SK-N-SH (cell line): ENCODE measurements at regions not wholly inside any gene's neighbourhood (a gene's known extent, or its start where the extent isn't known, plus 50 kb on each side); places are given as distances from the start of the nearest gene placed in this dataset.

ENCODE experiments used
- CTCF ChIA-PET: fragments of 300-600, 350-600 bp; formaldehyde crosslinking; extraction: SDS; loops from one replicate; lab custom pipeline; 2021; lab: Yijun Ruan, JAX
- POLR2A ChIA-PET: fragments of 350-600 bp; sonication (Branson Sonifier 250); formaldehyde crosslinking; extraction: SDS; loops from one replicate; lab custom pipeline; 2020; ENCODE audit warnings: antibody characterized with exemption, inconsistent platforms; lab: Yijun Ruan, JAX
- DNase-seq: peaks from one replicate; pipeline ENCODE4 v3.0.0; 2012
- H2AFZ ChIP-seq: fragments of 200-600 bp; sonication (generic); 2 replicates; pipeline ENCODE4 v1.8.1; 2016; ENCODE audit warnings: antibody characterized with exemption, mild to moderate bottlenecking, low read depth
- H3F3A ChIP-seq: fragments of 200-600 bp; sonication (generic); replicated peaks from 2 replicates; pipeline ENCODE3; 2016; ENCODE audit warnings: antibody characterized with exemption, mild to moderate bottlenecking; ENCODE audit not compliant: insufficient read depth
- H3K27ac ChIP-seq, 2 experiments: fragments of 200-500 bp in 1 of 2; fragments of 200-600 bp in 1 of 2; sonication (Bioruptor generic) in 1 of 2; sonication (generic), shearing (Covaris generic) in 1 of 2; 2 replicates each; pipeline versions ENCODE4 v1.5.1 to v1.6.1; 2014 to 2016; ENCODE audit warnings: low read depth in 2 of 2, inconsistent platforms in 1 of 2, low read length in 1 of 2, mild to moderate bottlenecking in 1 of 2, mixed read lengths in 1 of 2
- H3K27me3 ChIP-seq: fragments of 200-600 bp; sonication (generic), shearing (Covaris generic); 2 replicates; pipeline ENCODE4 v1.6.1; 2016; ENCODE audit warnings: mixed run types; ENCODE audit not compliant: insufficient read depth
- H3K36me3 ChIP-seq, 2 experiments: fragments of 200-500 bp in 1 of 2; fragments of 200-600 bp in 1 of 2; sonication (Bioruptor generic) in 1 of 2; sonication (generic) in 1 of 2; replicated peaks in 1 of 2; 2 replicates each; pipeline versions ENCODE3 to v1.5.1; 2014 to 2016; ENCODE audit warnings: low read length in 1 of 2, mild to moderate bottlenecking in 1 of 2; ENCODE audit not compliant: insufficient read depth in 2 of 2, control insufficient read depth in 1 of 2
- H3K4me1 ChIP-seq, 2 experiments: fragments of 200-500 bp in 1 of 2; fragments of 200-600 bp in 1 of 2; sonication (Bioruptor generic) in 1 of 2; sonication (generic), shearing (Covaris generic) in 1 of 2; 2 replicates each; pipeline versions ENCODE4 v1.5.1 to v1.6.1; 2014 to 2016; ENCODE audit warnings: low read depth in 1 of 2, low read length in 1 of 2, mixed run types in 1 of 2; ENCODE audit not compliant: insufficient read depth in 2 of 2, control insufficient read depth in 1 of 2
- H3K4me2 ChIP-seq: fragments of 200-600 bp; sonication (generic), shearing (Covaris generic); 2 replicates; pipeline ENCODE4 v1.6.1; 2017; ENCODE audit warnings: mixed run types
- H3K4me3 ChIP-seq, 2 experiments: fragments of 200-500 bp in 1 of 2; fragments of 200-600 bp in 1 of 2; sonication (Bioruptor generic) in 1 of 2; sonication (generic), shearing (Covaris generic) in 1 of 2; 2 replicates each; pipeline versions ENCODE4 v1.5.1 to v1.8.1; 2014 to 2016; ENCODE audit warnings: low read depth in 2 of 2, inconsistent platforms in 1 of 2, low read length in 1 of 2, mild to moderate bottlenecking in 1 of 2, mixed read lengths in 1 of 2, moderate library complexity in 1 of 2
- H3K79me2 ChIP-seq: fragments of 200-600 bp; sonication (generic); 2 replicates; pipeline ENCODE4 v1.8.1; 2017; ENCODE audit warnings: mild to moderate bottlenecking; ENCODE audit not compliant: insufficient read depth
- H3K9ac ChIP-seq: fragments of 200-600 bp; sonication (generic); 2 replicates; pipeline ENCODE4 v1.6.1; 2017; ENCODE audit warnings: mixed run types
- H3K9me2 ChIP-seq: fragments of 200-600 bp; sonication (generic); 2 replicates; pipeline ENCODE4 v1.6.1; 2017; ENCODE audit warnings: mixed run types
- H3K9me3 ChIP-seq: fragments of 200-600 bp; sonication (generic); 2 replicates; pipeline ENCODE4 v1.6.1; 2017; ENCODE audit warnings: mixed run types, mild to moderate bottlenecking, moderate library complexity
- H4K20me1 ChIP-seq: fragments of 200-600 bp; sonication (generic); 2 replicates; pipeline ENCODE4 v1.6.1; 2017; ENCODE audit warnings: mild to moderate bottlenecking, mixed run types; ENCODE audit not compliant: insufficient read depth
- CHD2 ChIP-seq: fragments of 150-350 bp; IDR thresholded peaks from 2 replicates; pipeline ENCODE4 v1.6.1; 2018; ENCODE audit warnings: low read length; ENCODE audit not compliant: partially characterized antibody
- FOSL2 ChIP-seq: IDR thresholded peaks from 2 replicates; pipeline ENCODE4 v1.4.0; 2012; ENCODE audit warnings: low read depth, mild to moderate bottlenecking, moderate library complexity, borderline replicate concordance
- FOXJ3 ChIP-seq: sonication (generic); formaldehyde crosslinking; IDR thresholded peaks from 2 replicates; pipeline ENCODE4 v1.5.1; 2020; ENCODE audit warnings: mild to moderate bottlenecking, missing genetic modification reagents
- FOXM1 ChIP-seq: IDR thresholded peaks from 2 replicates; pipeline ENCODE4 v1.4.0; 2012; ENCODE audit warnings: low read depth, mild to moderate bottlenecking
- GATA2 ChIP-seq: sonication (generic); formaldehyde crosslinking; IDR thresholded peaks from 2 replicates; pipeline ENCODE4 v1.5.0; 2020; ENCODE audit warnings: mild to moderate bottlenecking, missing genetic modification reagents
- IRF3 ChIP-seq: fragments of 150-350 bp; IDR thresholded peaks from 2 replicates; pipeline ENCODE4 v1.6.1; 2016; ENCODE audit warnings: mild to moderate bottlenecking, low read depth, low read length
- MAX ChIP-seq: IDR thresholded peaks from 2 replicates; pipeline ENCODE4 v1.4.0; 2012; ENCODE audit warnings: low read depth
- NFIC ChIP-seq: IDR thresholded peaks from 2 replicates; pipeline ENCODE4 v1.4.0; 2012; ENCODE audit warnings: borderline replicate concordance
- NRF1 ChIP-seq: IDR thresholded peaks from 2 replicates; pipeline ENCODE4 v1.6.1; 2012; ENCODE audit warnings: low read depth, mild to moderate bottlenecking, low read length
- PBX3 ChIP-seq: IDR thresholded peaks from 2 replicates; pipeline ENCODE4; 2012
- RFX5 ChIP-seq: IDR thresholded peaks from 2 replicates; pipeline ENCODE4 v1.6.1; 2012; ENCODE audit warnings: mild to moderate bottlenecking, improper control_type of control experiment, low read length
- RXRA ChIP-seq: IDR thresholded peaks from 2 replicates; pipeline ENCODE4 v1.4.0; 2012; ENCODE audit warnings: low read depth, mild to moderate bottlenecking, borderline replicate concordance
- SMC3 ChIP-seq: IDR thresholded peaks from 2 replicates; pipeline ENCODE4 v1.6.1; 2012; ENCODE audit warnings: low read depth, low read length, improper control_type of control experiment
- TCF12 ChIP-seq: IDR thresholded peaks from 2 replicates; pipeline ENCODE4 v1.4.0; 2012
- TEAD4 ChIP-seq: IDR thresholded peaks from 2 replicates; pipeline ENCODE4 v1.4.0; 2012; ENCODE audit warnings: mild to moderate bottlenecking, borderline replicate concordance; ENCODE audit not compliant: insufficient read depth
- YY1 ChIP-seq: IDR thresholded peaks from 2 replicates; pipeline ENCODE4 v1.4.0; 2012; ENCODE audit warnings: low read depth, mild to moderate bottlenecking
- ZBTB33 ChIP-seq: IDR thresholded peaks from 2 replicates; pipeline ENCODE4 v1.4.0; 2012; ENCODE audit warnings: low read depth, borderline replicate concordance
- WGBS: methylation state at CpG from one replicate; pipeline ENCODE4 v1.1.6; 2017; ENCODE audit warnings: low lambda C conversion rate; 5-methylcytosine and 5-hydroxymethylcytosine counted together
- TF ChIP-seq, protein P1 (sequence below): IDR thresholded peaks from 2 replicates; pipeline ENCODE4 v1.6.1; 2012; ENCODE audit warnings: mild to moderate bottlenecking, low read depth, low read length, moderate library complexity

DNA sequence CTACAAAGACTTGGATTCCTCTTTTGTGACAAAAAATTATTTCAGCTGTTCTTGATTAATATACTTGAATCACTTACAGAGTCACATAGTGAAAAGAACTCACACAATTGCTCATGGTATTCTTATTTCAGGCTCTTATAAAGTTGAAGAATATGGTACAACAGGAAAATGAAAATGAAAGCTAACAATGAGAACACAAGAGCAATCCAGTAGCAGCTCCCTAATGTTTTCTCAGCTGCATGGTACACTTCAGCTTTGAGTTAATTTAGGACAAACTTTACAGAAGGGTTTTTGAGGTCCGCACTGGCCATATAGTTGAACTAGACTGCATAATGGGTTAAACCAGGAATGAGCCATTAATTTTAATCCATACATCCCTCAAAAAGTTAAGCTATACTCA lies 1261.8 kb downstream of the SLITRK5 start:
- H3K4me3 ChIP-seq: no peak overlapping the region
- H3K36me3 ChIP-seq: no peaks in the 10 kb centered on the region
- no peak overlapping the region for H3K9ac ChIP-seq
- H3K9me3 ChIP-seq: no peaks in the 10 kb centered on the region
- no peaks in the 10 kb centered on the region for H3K9me2 ChIP-seq
- DNase-seq: no peak
- ChIA-PET POLR2A (no interaction called here), CTCF (no interaction called here)
- TF ChIP-seq NRF1 (no peak), PBX3 (no peak), ZBTB33 (no peak), FOXM1 (no peak), TCF12 (no peak), CHD2 (no peak), IRF3 (no peak), TEAD4 (no peak), RFX5 (no peak), NFIC (no peak), FOXJ3 (no peak), SMC3 (no peak), MAX (no peak), RXRA (no peak), YY1 (no peak), GATA2 (CRISPR knock-in tag) (no peak), FOSL2 (no peak)
- TF ChIP-seq, protein P1, sequence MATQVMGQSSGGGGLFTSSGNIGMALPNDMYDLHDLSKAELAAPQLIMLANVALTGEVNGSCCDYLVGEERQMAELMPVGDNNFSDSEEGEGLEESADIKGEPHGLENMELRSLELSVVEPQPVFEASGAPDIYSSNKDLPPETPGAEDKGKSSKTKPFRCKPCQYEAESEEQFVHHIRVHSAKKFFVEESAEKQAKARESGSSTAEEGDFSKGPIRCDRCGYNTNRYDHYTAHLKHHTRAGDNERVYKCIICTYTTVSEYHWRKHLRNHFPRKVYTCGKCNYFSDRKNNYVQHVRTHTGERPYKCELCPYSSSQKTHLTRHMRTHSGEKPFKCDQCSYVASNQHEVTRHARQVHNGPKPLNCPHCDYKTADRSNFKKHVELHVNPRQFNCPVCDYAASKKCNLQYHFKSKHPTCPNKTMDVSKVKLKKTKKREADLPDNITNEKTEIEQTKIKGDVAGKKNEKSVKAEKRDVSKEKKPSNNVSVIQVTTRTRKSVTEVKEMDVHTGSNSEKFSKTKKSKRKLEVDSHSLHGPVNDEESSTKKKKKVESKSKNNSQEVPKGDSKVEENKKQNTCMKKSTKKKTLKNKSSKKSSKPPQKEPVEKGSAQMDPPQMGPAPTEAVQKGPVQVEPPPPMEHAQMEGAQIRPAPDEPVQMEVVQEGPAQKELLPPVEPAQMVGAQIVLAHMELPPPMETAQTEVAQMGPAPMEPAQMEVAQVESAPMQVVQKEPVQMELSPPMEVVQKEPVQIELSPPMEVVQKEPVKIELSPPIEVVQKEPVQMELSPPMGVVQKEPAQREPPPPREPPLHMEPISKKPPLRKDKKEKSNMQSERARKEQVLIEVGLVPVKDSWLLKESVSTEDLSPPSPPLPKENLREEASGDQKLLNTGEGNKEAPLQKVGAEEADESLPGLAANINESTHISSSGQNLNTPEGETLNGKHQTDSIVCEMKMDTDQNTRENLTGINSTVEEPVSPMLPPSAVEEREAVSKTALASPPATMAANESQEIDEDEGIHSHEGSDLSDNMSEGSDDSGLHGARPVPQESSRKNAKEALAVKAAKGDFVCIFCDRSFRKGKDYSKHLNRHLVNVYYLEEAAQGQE: no peak
- H3K27ac ChIP-seq: no peak overlapping the region
- WGBS: 69% methylated on average over 1 of the region's 1 CpG
- H4K20me1 ChIP-seq: no peaks in the 10 kb centered on the region
- peaks cover 0 to 2% of the 10 kb centered on the region in 2 experiments; a peak in 1 of 4 replicates for H3K4me1 ChIP-seq
- no peaks in the 10 kb centered on the region for H3K79me2 ChIP-seq
- no peaks in the 10 kb centered on the region for H3K27me3 ChIP-seq
- no peaks in the 10 kb centered on the region for H3F3A ChIP-seq
- no peak overlapping the region for H2AFZ ChIP-seq
- no peak overlapping the region for H3K4me2 ChIP-seq
